ENCODE measurements at regions not wholly inside any gene's neighbourhood (a gene's known extent, or its start where the extent isn't known, plus 50 kb on each side); places are given as distances from the start of the nearest gene placed in this dataset.

DNA sequence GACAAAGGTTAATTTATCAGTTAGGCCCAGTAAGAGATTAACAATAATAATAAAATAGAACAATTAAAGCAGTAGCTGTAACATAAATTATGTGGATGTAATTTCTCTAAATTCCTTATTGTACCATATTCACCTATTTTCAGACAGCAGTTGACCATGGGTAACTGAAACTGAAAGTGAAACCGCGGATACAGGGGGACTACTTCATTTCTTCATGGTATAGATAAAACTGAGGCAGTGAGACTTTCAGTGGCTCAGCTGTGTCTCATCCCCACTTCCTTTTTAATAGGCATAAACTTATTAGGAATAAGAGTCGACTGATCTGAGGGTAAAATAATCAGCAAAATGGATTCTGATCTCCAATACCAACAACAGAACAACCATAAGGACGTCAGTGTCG, 174.0 kb upstream of the WWC1 start:
- TF ChIP-seq POLR2A (IDR thresholded peaks at IDR 0.05) (no peak), POLR2AphosphoS5 (IDR thresholded peaks at IDR 0.05) (no peak)
- TF ChIP-seq, protein P1, sequence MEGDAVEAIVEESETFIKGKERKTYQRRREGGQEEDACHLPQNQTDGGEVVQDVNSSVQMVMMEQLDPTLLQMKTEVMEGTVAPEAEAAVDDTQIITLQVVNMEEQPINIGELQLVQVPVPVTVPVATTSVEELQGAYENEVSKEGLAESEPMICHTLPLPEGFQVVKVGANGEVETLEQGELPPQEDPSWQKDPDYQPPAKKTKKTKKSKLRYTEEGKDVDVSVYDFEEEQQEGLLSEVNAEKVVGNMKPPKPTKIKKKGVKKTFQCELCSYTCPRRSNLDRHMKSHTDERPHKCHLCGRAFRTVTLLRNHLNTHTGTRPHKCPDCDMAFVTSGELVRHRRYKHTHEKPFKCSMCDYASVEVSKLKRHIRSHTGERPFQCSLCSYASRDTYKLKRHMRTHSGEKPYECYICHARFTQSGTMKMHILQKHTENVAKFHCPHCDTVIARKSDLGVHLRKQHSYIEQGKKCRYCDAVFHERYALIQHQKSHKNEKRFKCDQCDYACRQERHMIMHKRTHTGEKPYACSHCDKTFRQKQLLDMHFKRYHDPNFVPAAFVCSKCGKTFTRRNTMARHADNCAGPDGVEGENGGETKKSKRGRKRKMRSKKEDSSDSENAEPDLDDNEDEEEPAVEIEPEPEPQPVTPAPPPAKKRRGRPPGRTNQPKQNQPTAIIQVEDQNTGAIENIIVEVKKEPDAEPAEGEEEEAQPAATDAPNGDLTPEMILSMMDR (IDR thresholded peaks at IDR 0.05 in 8 of 11, conservative IDR thresholded peaks at IDR 0.05 in 3 of 11): no peak
